Testis (tissue), 2 donors: ENCODE measurements at regions not wholly inside any gene's neighbourhood (a gene's known extent, or its start where the extent isn't known, plus 50 kb on each side); places are given as distances from the start of the nearest gene placed in this dataset.

Source experiments
- POLR2A ChIP-seq: fragments of 450-650 bp; IDR thresholded peaks from one replicate; pipeline ENCODE4 v1.6.1; 2017; ENCODE audit warnings: antibody characterized with exemption, mild to moderate bottlenecking, moderate library complexity
- TF ChIP-seq, protein P1 (sequence below), 3 experiments: fragments of 450-650 bp in 2 of 3; fragments of 200-600 bp in 1 of 3; sonication (generic) in 1 of 3; IDR thresholded peaks; one replicate each; pipeline ENCODE4 v1.5.1; 2016 to 2019; ENCODE audit warnings: antibody characterized with exemption in 3 of 3, mild to moderate bottlenecking in 2 of 3, moderate library complexity in 1 of 3

DNA sequence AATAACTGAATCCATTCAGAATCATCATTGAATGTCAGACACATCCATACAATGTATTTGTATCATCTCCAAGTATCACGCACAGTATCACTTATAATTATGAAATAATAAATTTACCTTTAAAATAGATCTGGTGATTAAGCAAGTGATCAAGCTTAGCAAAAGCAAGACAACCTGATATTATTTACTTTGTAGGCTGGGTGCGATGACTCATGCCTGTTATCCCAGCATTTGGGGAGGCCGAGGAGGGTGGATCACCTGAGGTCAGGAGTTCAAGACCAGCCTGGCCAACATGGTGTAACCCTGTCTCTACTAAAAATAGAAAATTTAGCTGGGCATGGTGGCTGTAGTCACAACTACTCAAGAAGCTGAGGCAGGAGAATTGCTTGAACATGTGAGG lies 421.0 kb upstream of the NETO1 start:
- TF ChIP-seq, protein P1, sequence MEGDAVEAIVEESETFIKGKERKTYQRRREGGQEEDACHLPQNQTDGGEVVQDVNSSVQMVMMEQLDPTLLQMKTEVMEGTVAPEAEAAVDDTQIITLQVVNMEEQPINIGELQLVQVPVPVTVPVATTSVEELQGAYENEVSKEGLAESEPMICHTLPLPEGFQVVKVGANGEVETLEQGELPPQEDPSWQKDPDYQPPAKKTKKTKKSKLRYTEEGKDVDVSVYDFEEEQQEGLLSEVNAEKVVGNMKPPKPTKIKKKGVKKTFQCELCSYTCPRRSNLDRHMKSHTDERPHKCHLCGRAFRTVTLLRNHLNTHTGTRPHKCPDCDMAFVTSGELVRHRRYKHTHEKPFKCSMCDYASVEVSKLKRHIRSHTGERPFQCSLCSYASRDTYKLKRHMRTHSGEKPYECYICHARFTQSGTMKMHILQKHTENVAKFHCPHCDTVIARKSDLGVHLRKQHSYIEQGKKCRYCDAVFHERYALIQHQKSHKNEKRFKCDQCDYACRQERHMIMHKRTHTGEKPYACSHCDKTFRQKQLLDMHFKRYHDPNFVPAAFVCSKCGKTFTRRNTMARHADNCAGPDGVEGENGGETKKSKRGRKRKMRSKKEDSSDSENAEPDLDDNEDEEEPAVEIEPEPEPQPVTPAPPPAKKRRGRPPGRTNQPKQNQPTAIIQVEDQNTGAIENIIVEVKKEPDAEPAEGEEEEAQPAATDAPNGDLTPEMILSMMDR (IDR thresholded peaks at IDR 0.05), result no peak
- no peak for TF ChIP-seq POLR2A
